ENCODE measurements at regions not wholly inside any gene's neighbourhood (a gene's known extent, or its start where the extent isn't known, plus 50 kb on each side); places are given as distances from the start of the nearest gene placed in this dataset.

DNA sequence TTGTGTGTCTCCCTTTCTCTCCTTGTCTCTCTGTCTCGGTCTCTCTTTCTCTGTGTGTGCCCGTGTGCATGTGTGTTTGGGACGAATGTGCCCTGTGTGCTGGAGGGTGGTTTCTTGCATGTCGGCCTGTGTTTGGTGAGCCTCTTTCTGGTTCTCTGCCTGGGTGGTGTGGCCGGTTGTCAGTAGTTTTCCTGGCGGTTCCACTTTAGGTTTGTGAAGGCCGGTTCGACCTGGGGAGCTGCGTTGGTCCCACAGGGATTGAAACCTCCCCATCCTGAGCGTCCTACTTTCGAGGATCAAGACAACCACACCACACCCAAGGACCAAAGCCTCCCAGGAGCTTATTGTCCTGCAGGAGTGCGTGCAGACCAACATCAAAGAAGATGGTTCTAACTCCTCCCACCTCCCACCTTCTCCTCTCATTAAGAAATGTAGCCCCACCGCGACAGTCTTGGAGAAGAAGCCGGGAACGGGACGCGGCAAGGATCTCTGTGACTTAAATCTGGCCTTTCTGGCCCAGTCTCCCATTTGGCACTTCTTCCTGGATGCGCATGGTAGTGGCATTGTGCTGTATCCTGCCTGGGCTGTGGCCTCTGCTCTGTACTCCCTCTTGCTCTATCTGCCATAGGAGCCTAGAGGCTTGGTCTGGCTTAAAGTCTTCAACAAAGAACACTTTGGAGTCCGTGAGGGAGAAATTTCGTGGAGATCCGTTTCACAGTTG is 1685.0 kb downstream of the TP53TG3F start:
- DNase-seq (ENCODE audit: low spot score): no peak
- CTCF ChIA-PET: no interaction called here
- no peaks in the 10 kb centered on the region for H3K4me1 Mint-ChIP-seq
- H3K9me3 Mint-ChIP-seq: peaks cover 56% of the 10 kb centered on the region
- POLR2A ChIA-PET: no interaction called here
- peaks cover 28% of the 10 kb centered on the region for H3K27me3 Mint-ChIP-seq (ENCODE audit: low read depth)
- H3K27ac Mint-ChIP-seq: no peak overlapping the region
- no peak overlapping the region for H3K4me3 Mint-ChIP-seq
- ATAC-seq: no peak
- TF ChIP-seq AR (CRISPR knock-in tag; IDR thresholded peaks at IDR 0.05): no peak
- no peak for TF ChIP-seq NFE2L1 (CRISPR knock-in tag; IDR thresholded peaks at IDR 0.05)
- no peak for TF ChIP-seq ZNF121 (CRISPR knock-in tag; IDR thresholded peaks at IDR 0.05)
- TF ChIP-seq IRF2 (CRISPR knock-in tag; IDR thresholded peaks at IDR 0.05; ENCODE audit: borderline replicate concordance, low read depth): no peak
- TF ChIP-seq TEAD1 (CRISPR knock-in tag; IDR thresholded peaks at IDR 0.05): no peak
- peaks cover 63% of the 10 kb centered on the region for H3K36me3 Mint-ChIP-seq

- CTCF ChIA-PET: no interaction called here
- DNase-seq (ENCODE audit: low spot score) (no peak), ATAC-seq (no peak)
- peaks cover 56% of the 10 kb centered on the region for H3K9me3 Mint-ChIP-seq
- no peak overlapping the region for H3K4me3 Mint-ChIP-seq
- no peak overlapping the region for H3K27ac Mint-ChIP-seq
- H3K36me3 Mint-ChIP-seq: peaks cover 65% of the 10 kb centered on the region
- TF ChIP-seq GRHL2 (CRISPR knock-in tag; IDR thresholded peaks at IDR 0.05; ENCODE audit: insufficient replicate concordance, severe bottlenecking): no peak
- no peak for TF ChIP-seq ZNF423 (CRISPR knock-in tag; IDR thresholded peaks at IDR 0.05)
- TF ChIP-seq, protein P1, sequence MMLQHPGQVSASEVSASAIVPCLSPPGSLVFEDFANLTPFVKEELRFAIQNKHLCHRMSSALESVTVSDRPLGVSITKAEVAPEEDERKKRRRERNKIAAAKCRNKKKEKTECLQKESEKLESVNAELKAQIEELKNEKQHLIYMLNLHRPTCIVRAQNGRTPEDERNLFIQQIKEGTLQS (CRISPR knock-in tag; conservative IDR thresholded peaks at IDR 0.05): no peak
- no peak for TF ChIP-seq TP53 (CRISPR knock-in tag; IDR thresholded peaks at IDR 0.05)
- no peak for TF ChIP-seq RELA (CRISPR knock-in tag; IDR thresholded peaks at IDR 0.05; ENCODE audit: borderline replicate concordance)
- no peak for TF ChIP-seq SOX15 (CRISPR knock-in tag; IDR thresholded peaks at IDR 0.05)
- TF ChIP-seq, protein P2, sequence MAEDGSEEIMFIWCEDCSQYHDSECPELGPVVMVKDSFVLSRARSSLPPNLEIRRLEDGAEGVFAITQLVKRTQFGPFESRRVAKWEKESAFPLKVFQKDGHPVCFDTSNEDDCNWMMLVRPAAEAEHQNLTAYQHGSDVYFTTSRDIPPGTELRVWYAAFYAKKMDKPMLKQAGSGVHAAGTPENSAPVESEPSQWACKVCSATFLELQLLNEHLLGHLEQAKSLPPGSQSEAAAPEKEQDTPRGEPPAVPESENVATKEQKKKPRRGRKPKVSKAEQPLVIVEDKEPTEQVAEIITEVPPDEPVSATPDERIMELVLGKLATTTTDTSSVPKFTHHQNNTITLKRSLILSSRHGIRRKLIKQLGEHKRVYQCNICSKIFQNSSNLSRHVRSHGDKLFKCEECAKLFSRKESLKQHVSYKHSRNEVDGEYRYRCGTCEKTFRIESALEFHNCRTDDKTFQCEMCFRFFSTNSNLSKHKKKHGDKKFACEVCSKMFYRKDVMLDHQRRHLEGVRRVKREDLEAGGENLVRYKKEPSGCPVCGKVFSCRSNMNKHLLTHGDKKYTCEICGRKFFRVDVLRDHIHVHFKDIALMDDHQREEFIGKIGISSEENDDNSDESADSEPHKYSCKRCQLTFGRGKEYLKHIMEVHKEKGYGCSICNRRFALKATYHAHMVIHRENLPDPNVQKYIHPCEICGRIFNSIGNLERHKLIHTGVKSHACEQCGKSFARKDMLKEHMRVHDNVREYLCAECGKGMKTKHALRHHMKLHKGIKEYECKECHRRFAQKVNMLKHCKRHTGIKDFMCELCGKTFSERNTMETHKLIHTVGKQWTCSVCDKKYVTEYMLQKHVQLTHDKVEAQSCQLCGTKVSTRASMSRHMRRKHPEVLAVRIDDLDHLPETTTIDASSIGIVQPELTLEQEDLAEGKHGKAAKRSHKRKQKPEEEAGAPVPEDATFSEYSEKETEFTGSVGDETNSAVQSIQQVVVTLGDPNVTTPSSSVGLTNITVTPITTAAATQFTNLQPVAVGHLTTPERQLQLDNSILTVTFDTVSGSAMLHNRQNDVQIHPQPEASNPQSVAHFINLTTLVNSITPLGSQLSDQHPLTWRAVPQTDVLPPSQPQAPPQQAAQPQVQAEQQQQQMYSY (CRISPR knock-in tag; IDR thresholded peaks at IDR 0.05): no peak
- TF ChIP-seq ZNF671 (CRISPR knock-in tag; IDR thresholded peaks at IDR 0.05): no peak
- TF ChIP-seq, protein P3, sequence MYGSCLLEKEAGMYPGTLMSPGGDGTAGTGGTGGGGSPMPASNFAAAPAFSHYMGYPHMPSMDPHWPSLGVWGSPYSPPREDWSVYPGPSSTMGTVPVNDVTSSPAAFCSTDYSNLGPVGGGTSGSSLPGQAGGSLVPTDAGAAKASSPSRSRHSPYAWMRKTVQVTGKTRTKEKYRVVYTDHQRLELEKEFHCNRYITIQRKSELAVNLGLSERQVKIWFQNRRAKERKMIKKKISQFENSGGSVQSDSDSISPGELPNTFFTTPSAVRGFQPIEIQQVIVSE (CRISPR knock-in tag; IDR thresholded peaks at IDR 0.05; ENCODE audit: borderline replicate concordance): no peak
- no peak for TF ChIP-seq NR3C1 (CRISPR knock-in tag; conservative IDR thresholded peaks at IDR 0.05; ENCODE audit: low read depth)
- no peak for TF ChIP-seq FOXK1 (CRISPR knock-in tag; IDR thresholded peaks at IDR 0.05)
- TF ChIP-seq IRF2 (CRISPR knock-in tag; IDR thresholded peaks at IDR 0.05; ENCODE audit: borderline replicate concordance, low read depth): no peak
- no peak for TF ChIP-seq NR2C2 (CRISPR knock-in tag; IDR thresholded peaks at IDR 0.05)
- no peak for TF ChIP-seq ZNF232 (CRISPR knock-in tag; IDR thresholded peaks at IDR 0.05)
- POLR2A ChIA-PET: no interaction called here
- H3K27me3 Mint-ChIP-seq (ENCODE audit: low read depth): peaks cover 30% of the 10 kb centered on the region
- no peaks in the 10 kb centered on the region for H3K4me1 Mint-ChIP-seq
These were observed 1686.8 kb downstream of the TP53TG3F start for GRCh38 chr16:35146031-35146710.

Data from WTC11 (cell line).